ENCODE measurements at regions not wholly inside any gene's neighbourhood (a gene's known extent, or its start where the extent isn't known, plus 50 kb on each side); places are given as distances from the start of the nearest gene placed in this dataset.

DNA sequence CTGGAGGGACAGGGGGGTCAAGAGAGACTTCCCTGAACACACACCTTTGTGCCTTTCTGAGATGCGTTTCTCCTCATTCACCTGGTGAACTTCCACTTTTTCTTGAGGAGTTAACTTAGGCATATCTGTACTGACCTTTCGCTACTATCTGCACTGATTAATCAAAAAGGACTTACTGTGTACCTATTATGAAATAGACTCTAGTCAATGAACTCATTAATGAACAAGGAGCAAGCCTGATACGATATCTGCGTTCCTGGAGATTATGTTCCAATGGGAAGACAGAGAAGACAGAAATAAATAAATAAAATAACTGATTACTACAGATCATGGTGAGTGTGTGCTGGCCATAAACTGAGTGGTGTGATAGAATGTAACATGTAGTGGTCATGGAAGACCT lies 157.2 kb upstream of the TBL1XR1 start:
- peaks cover 26 to 47% of the 10 kb centered on the region in 2 donors for H3K4me1 ChIP-seq
- DNase-seq = no peak
- no peaks in the 10 kb centered on the region for H3K9me3 ChIP-seq
- TF ChIP-seq, protein P1, sequence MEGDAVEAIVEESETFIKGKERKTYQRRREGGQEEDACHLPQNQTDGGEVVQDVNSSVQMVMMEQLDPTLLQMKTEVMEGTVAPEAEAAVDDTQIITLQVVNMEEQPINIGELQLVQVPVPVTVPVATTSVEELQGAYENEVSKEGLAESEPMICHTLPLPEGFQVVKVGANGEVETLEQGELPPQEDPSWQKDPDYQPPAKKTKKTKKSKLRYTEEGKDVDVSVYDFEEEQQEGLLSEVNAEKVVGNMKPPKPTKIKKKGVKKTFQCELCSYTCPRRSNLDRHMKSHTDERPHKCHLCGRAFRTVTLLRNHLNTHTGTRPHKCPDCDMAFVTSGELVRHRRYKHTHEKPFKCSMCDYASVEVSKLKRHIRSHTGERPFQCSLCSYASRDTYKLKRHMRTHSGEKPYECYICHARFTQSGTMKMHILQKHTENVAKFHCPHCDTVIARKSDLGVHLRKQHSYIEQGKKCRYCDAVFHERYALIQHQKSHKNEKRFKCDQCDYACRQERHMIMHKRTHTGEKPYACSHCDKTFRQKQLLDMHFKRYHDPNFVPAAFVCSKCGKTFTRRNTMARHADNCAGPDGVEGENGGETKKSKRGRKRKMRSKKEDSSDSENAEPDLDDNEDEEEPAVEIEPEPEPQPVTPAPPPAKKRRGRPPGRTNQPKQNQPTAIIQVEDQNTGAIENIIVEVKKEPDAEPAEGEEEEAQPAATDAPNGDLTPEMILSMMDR (IDR thresholded peaks at IDR 0.05) = no peak
- no peak overlapping the region for H3K4me3 ChIP-seq
- no peak overlapping the region for H3K27ac ChIP-seq
- intact Hi-C loops (cut with DNase I) = no loop called here
- no peaks in the 10 kb centered on the region for H3K27me3 ChIP-seq
- no peaks in the 10 kb centered on the region for H3K36me3 ChIP-seq
- no peak for ATAC-seq

- DNase-seq (no peak), ATAC-seq (no peak)
- H3K9me3 ChIP-seq = no peaks in the 10 kb centered on the region
- no peaks in the 10 kb centered on the region for H3K36me3 ChIP-seq
- peak overlapping the region in 1 of 2 donors; percentile 96 for H3K27ac ChIP-seq
- peaks cover 30 to 61% of the 10 kb centered on the region in 2 donors for H3K4me1 ChIP-seq
- H3K27me3 ChIP-seq = no peaks in the 10 kb centered on the region
- TF ChIP-seq, protein P1 (IDR thresholded peaks at IDR 0.05) = no peak
- intact Hi-C loops (cut with DNase I) = no loop called here
- H3K4me3 ChIP-seq = no peak overlapping the region
Observed at GRCh38 chr3:177356113-177356512, 158.8 kb upstream of the TBL1XR1 start.

DNA sequence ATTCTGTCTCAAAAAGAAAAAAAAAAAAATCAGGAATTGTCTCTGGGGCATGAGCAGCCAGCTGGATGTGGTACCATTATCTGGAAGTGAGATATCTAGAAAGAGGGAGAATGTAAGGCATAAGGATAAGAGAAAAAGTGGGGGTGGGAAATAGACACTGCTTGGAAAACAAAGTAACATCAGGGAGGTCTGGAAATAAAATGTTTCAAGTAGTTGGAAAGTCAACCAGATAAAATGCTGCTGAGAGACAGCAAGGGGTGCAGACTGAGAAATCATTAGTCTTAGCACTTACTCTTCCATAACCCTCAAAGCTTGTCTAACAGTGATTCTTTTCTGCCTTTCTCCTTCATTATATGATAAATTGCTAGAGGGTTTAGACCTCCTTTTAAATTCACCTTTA lies 159.7 kb upstream of the TBL1XR1 start:
- intact Hi-C loops (cut with DNase I) = no loop called here

DNA sequence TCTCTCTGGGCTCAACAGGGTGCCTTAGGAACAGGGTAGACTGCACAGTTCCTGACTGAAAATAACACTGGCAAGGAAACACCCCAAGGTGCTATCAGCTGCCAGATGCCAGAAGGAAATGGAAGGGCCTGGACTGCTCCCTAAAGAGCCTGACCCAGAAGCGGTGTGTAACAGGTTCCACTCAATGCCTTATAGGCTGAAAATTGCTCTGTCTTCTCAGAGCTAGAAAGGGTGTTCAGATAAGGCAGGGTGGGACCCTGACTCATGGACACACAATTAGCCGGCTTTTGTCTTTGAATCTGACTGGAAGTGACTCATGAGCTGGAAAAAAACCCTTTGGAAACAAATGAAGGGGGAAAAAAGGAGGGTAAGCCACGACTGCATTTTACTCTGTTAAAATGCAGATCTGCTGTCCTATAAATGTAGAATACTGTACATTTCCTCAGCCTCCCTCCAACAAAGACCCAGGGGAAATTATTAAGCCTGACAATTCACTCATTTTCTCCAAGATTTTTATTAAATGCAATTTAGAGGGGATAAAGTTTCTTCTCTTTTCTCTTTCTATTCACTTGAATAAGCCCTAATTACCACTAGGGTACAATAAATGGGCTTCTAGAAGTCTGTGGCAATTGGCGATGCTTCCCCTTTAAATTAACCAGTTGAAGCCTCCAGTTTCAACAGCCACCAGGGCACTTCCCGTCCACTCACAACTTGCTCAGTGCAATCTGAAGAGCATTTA lies 160.2 kb upstream of the TBL1XR1 start:
- TF ChIP-seq, protein P1 (IDR thresholded peaks at IDR 0.05) = no peak
- Histone ChIP-seq H3K4me1 (peaks cover 32 to 69% of the 10 kb centered on the region in 2 donors), H3K27me3 (no peaks in the 10 kb centered on the region), H3K9me3 (no peaks in the 10 kb centered on the region), H3K36me3 (no peaks in the 10 kb centered on the region), H3K27ac (peak overlapping the region; percentile 81 to 96), H3K4me3 (peak overlapping the region in 1 of 2 donors; percentile 41)
- DNase-seq (peak in 1 of 4 donors; percentile 42), ATAC-seq (peak; percentile 32)
- intact Hi-C loops (cut with DNase I) = loop anchor here in 1 of 2 donors (2.0 kb wide), 1 partner anchor 307 kb away; no protein-coding TSS in a partner anchor

More for the DNA sequence above, 159.7 kb upstream of the TBL1XR1 start:
- Histone ChIP-seq H3K27me3 (no peaks in the 10 kb centered on the region), H3K36me3 (no peaks in the 10 kb centered on the region), H3K9me3 (no peaks in the 10 kb centered on the region), H3K4me3 (no peak overlapping the region), H3K4me1 (peaks cover 32 to 69% of the 10 kb centered on the region in 2 donors), H3K27ac (peak overlapping the region; percentile 81 to 96)
- DNase-seq (no peak), ATAC-seq (no peak)
- TF ChIP-seq, protein P1 (IDR thresholded peaks at IDR 0.05) = no peak

DNA sequence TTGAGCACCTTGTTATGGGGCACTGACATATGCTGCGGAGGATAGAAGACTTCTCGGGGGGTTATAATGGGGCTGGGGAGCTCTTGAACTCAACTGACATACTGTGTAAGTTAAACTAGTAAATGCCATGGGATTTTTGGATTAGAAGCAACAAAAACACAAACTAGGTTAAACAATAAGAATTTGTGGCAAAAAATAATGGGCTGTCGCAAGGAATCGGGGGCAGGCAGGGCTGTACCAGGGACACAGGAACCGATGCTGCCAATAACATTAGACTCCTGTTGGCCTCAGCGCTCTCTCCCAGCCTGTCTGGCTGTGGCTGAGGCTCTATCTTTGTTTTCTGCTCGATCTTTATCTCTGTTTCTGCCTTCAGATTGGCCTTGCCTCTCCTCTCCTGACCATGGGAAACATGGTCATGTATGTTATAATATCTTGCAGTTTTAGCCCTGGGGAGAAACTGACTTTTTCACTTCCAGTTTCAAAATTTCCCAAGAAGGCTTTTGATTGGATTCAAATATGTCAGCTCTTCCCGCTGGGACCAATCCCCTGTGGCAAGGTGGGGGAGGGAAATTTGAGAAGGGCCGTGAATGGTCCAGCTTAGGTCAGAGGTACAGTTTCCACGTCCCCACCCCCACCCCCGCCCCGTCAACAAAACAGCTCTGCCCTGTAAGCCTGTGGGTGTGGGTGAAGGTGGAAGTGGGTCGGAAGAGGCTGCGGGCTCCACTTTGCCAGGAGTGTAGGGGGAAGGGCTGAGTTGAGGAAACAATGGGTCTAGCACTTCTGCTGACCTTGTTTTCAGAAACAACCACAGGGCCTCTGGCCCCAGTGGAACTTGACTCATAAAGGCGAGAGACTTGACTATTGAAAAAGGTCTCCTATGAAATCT lies 161.1 kb upstream of the TBL1XR1 start:
- no peaks in the 10 kb centered on the region for H3K36me3 ChIP-seq
- no peaks in the 10 kb centered on the region for H3K9me3 ChIP-seq
- ATAC-seq = peak; percentile 61
- DNase-seq = peak in 2 of 4 donors; percentile 82 to 88
- peak overlapping the region in 1 of 2 donors; percentile 41 for H3K4me3 ChIP-seq
- intact Hi-C loops (cut with DNase I) = loop anchor here in 1 of 2 donors (2.0 kb wide), 1 partner anchor 308 kb away; no protein-coding TSS in a partner anchor
- TF ChIP-seq, protein P1 (IDR thresholded peaks at IDR 0.05) = no peak
- no peaks in the 10 kb centered on the region for H3K27me3 ChIP-seq
- peaks cover 32 to 62% of the 10 kb centered on the region in 2 donors for H3K4me1 ChIP-seq
- peak overlapping the region; percentile 81 to 96 for H3K27ac ChIP-seq
